SK-N-SH treated with all-trans-retinoic acid at 6 μM for 48 hours (cell line): ENCODE measurements at regions not wholly inside any gene's neighbourhood (a gene's known extent, or its start where the extent isn't known, plus 50 kb on each side); places are given as distances from the start of the nearest gene placed in this dataset.

Source experiments
- CREB5 ChIP-seq: fragments of 250-450 bp; sonication (Bioruptor Pico); IDR thresholded peaks from 2 replicates; pipeline ENCODE4 v1.5.1; 2020; ENCODE audit warnings: low read depth, mild to moderate bottlenecking, moderate library complexity
- CSDC2 ChIP-seq: fragments of 250-450 bp; sonication (Bioruptor Pico); IDR thresholded peaks from 2 replicates; pipeline ENCODE4 v1.5.0; 2020; ENCODE audit warnings: mild to moderate bottlenecking, moderate library complexity
- GLIS3 ChIP-seq: fragments of 250-450 bp; sonication (Bioruptor Pico); IDR thresholded peaks from 2 replicates; pipeline ENCODE4 v1.5.0; 2020; ENCODE audit warnings: mild to moderate bottlenecking, moderate library complexity
- OSR1 ChIP-seq: fragments of 250-450 bp; sonication (Bioruptor Pico); IDR thresholded peaks from 2 replicates; pipeline ENCODE4 v1.8.0; 2022; ENCODE audit warnings: moderate library complexity, mild to moderate bottlenecking, inconsistent platforms
- PATZ1 ChIP-seq: fragments of 250-450 bp; sonication (Bioruptor Pico); IDR thresholded peaks from 2 replicates; pipeline ENCODE4 v1.8.0; 2020; ENCODE audit warnings: mild to moderate bottlenecking, moderate library complexity, borderline replicate concordance
- RARB ChIP-seq: fragments of 250-450 bp; sonication (Bioruptor Pico); IDR thresholded peaks from 2 replicates; pipeline ENCODE4 v1.8.0; 2021; ENCODE audit warnings: mild to moderate bottlenecking, moderate library complexity
- SNAI2 ChIP-seq: fragments of 250-450 bp; sonication (Bioruptor Pico); IDR thresholded peaks from 2 replicates; pipeline ENCODE4 v1.5.0; 2020; ENCODE audit warnings: mild to moderate bottlenecking, moderate library complexity
- TSHZ2 ChIP-seq: fragments of 250-450 bp; sonication (Bioruptor Pico); IDR thresholded peaks from 2 replicates; pipeline ENCODE4 v1.5.0; 2020; ENCODE audit warnings: mild to moderate bottlenecking, moderate library complexity
- ZFP30 ChIP-seq: fragments of 450-650 bp; formaldehyde crosslinking; IDR thresholded peaks from 2 replicates; pipeline ENCODE4 v1.5.0; 2022; ENCODE audit warnings: mild to moderate bottlenecking, moderate library complexity
- ZNF565 ChIP-seq: fragments of 450-650 bp; formaldehyde crosslinking; conservative IDR thresholded peaks from 2 replicates; pipeline ENCODE4 v1.5.0; 2020; ENCODE audit warnings: low read depth, mild to moderate bottlenecking, moderate library complexity
- ZNF8 ChIP-seq: fragments of 450-650 bp; formaldehyde crosslinking; IDR thresholded peaks from 2 replicates; pipeline ENCODE4 v1.5.0; 2020; ENCODE audit warnings: mild to moderate bottlenecking, moderate library complexity

- TF ChIP-seq PATZ1 (CRISPR knock-in tag) = no peak
- TF ChIP-seq ZFP30 (CRISPR knock-in tag) = no peak
- TF ChIP-seq ZNF8 (CRISPR knock-in tag) = no peak
- TF ChIP-seq RARB (CRISPR knock-in tag) = no peak
- no peak for TF ChIP-seq SNAI2
- no peak for TF ChIP-seq GLIS3 (CRISPR knock-in tag)
- no peak for TF ChIP-seq CREB5 (CRISPR knock-in tag)
- no peak for TF ChIP-seq CSDC2
- no peak for TF ChIP-seq TSHZ2 (CRISPR knock-in tag)
- no peak for TF ChIP-seq OSR1
- TF ChIP-seq ZNF565 = no peak
These were observed 473.5 kb upstream of the FAM241A start for GRCh38 chr4:111671756-111672155.
